AG04449 (cell line): ENCODE measurements at regions not wholly inside any gene's neighbourhood (a gene's known extent, or its start where the extent isn't known, plus 50 kb on each side); places are given as distances from the start of the nearest gene placed in this dataset.

Experiments used
- CTCF ChIA-PET: fragments of 350-600 bp; formaldehyde crosslinking; extraction: SDS; loops from one replicate; lab custom pipeline; 2021; ENCODE audit warnings: antibody characterized with exemption; lab: Yijun Ruan, JAX
- POLR2A ChIA-PET: fragments of 400-600, 350-600 bp; formaldehyde crosslinking; extraction: SDS; loops from one replicate; lab custom pipeline; 2020; ENCODE audit warnings: antibody characterized with exemption, inconsistent platforms; lab: Yijun Ruan, JAX
- DNase-seq: peaks from one replicate; pipeline ENCODE4 v3.0.0-alpha.2; 2010; ENCODE audit warnings: low read depth, low spot score
- H3K4me3 ChIP-seq: 2 replicates; pipeline ENCODE4 v1.5.1; 2011; ENCODE audit warnings: low read depth, mild to moderate bottlenecking, control low read depth, low read length
- TF ChIP-seq, protein P1 (sequence below): IDR thresholded peaks from one replicate; pipeline ENCODE4 v1.5.1; 2011; ENCODE audit warnings: mild to moderate bottlenecking, moderate library complexity, low read length, control low read depth, inconsistent platforms; ENCODE audit not compliant: insufficient read depth; ENCODE audit errors: missing control alignments

DNA sequence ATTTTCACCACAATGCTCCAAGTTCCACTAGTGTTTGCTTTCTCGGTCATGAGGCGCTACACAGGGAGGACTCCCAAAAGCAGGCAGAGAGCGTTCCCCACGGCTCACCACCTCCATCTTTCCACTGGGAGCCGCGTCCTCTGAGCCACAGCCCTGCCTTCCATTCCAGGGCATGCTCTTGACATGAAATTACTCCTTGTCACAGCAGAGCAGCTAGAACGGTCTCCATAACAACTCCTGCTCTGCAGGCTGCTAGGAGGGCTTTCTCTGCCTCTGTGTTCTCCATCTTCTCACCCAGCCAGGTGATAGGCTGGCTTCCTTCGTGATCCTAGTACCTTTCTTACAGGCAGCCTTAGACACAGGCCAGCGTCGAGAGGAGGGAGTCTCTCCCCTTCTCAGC, 171.8 kb upstream of the UBL3 start:
- ChIA-PET CTCF (interaction anchor here (1.3 kb wide), 1 partner anchor 93 kb away, joined by 3 read pairs; no protein-coding TSS in a partner anchor), POLR2A (no interaction called here)
- no peak overlapping the region for H3K4me3 ChIP-seq
- TF ChIP-seq, protein P1, sequence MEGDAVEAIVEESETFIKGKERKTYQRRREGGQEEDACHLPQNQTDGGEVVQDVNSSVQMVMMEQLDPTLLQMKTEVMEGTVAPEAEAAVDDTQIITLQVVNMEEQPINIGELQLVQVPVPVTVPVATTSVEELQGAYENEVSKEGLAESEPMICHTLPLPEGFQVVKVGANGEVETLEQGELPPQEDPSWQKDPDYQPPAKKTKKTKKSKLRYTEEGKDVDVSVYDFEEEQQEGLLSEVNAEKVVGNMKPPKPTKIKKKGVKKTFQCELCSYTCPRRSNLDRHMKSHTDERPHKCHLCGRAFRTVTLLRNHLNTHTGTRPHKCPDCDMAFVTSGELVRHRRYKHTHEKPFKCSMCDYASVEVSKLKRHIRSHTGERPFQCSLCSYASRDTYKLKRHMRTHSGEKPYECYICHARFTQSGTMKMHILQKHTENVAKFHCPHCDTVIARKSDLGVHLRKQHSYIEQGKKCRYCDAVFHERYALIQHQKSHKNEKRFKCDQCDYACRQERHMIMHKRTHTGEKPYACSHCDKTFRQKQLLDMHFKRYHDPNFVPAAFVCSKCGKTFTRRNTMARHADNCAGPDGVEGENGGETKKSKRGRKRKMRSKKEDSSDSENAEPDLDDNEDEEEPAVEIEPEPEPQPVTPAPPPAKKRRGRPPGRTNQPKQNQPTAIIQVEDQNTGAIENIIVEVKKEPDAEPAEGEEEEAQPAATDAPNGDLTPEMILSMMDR, result no peak
- DNase-seq, result no peak

DNA sequence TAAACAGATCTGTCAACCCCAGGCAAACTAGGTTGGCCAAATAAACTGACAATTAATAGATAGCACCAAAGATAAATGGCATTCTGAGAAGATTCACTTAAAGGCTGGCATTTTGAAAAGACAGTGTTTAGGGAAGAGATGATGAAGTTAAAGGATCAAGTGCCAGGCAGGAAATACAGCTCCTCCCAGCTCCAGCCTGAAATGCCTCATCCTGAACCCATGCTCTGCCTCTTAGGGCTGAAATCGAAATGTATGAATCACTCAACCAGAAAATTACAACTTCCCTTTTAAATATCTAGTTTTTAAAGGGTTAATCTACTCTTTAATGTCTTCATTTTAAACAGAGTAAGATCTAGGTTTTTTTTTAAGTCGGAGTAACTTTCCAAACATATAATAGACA, 171.2 kb upstream of the UBL3 start:
- CTCF ChIA-PET, result interaction anchor here (1.0 to 1.3 kb wide), 3 partner anchors 12 to 98 kb away, joined by 3 to 4 read pairs (median 3); no protein-coding TSS in a partner anchor
- no peak for DNase-seq

DNA sequence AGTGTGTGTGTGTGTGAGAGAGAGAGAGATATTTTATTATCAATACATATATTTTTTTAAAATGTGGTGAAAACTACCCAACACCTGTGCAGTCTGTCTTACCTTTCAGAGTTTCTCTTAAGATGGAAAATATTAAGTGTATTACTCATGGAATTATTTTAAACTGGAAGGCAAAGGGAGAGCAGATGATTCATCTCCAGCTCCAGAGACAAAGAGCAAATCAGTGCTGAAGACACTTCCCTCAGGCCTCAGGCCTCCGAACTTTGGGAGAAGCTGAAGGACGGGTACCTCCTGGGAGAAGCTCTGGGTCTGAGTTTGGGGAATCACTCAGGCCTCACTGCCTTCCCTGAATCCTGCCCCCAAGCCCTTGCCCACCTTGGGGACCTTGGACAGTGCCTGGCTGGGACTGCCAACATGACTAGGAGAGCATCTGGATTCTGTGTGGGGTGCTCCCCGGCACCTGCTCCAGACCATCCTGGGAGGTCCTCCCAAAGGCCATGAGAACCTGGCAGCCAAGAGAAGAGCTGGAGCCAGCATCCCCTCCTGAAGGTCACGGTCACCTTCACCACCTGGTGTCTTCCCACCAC, 170.4 kb upstream of the UBL3 start:
- no peak overlapping the region for H3K4me3 ChIP-seq
- ChIA-PET CTCF (interaction anchor here (0.7 to 1.3 kb wide), 4 partner anchors 11 to 97 kb away, joined by 3 to 4 read pairs (median 3); no protein-coding TSS in a partner anchor), POLR2A (no interaction called here)
- no peak for DNase-seq
- TF ChIP-seq, protein P1, result no peak

More for the DNA sequence above, 171.2 kb upstream of the UBL3 start:
- POLR2A ChIA-PET, result no interaction called here
- TF ChIP-seq, protein P1, result no peak
- H3K4me3 ChIP-seq, result no peak overlapping the region

DNA sequence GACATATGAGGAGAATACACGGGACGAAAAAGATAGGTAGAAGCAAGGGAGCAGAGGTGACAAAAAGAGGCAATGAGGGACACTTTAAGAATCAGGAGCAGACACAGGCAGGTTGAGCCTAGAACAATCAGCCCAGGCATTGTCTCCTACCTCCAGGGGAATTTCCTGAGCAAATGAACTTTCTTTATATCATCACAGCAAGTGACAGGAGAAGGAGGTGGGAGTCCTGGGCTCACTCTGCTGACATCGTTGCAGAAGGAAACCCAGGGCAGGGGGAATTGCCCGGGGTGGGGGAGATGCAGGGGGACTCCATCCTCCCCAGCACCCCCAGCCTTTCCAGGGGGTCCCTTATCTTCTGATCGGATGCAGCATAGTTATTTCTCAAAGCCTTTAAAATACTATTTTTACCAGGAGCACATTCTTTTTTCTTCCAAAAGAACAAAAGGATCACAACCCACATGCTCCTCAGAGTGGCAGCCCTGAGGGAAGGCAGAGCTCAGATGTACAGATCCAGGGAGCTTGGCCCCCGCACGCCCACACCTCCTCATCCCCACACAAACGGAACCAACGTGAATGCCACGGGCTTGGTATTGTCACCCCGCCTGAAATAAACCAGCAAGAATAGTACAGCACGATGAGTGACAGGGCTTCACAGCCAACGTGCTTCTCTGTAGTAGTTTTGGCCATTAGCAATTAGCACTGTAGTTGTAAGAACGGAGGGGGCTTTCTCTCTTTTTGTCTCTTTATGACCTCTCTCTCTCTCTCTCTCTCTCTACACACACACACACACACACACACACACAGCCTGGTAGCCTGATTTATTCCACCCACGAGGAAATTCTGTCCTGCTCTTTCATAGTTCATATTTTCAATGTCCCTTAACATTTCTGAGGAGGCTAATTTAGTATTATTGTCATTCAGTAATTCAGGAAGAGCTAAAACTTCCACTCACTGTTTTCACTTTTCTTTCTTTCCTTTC, 169.5 kb upstream of the UBL3 start:
- TF ChIP-seq, protein P1, result no peak
- POLR2A ChIA-PET, result no interaction called here
- CTCF ChIA-PET, result interaction anchor here (0.7 to 1.3 kb wide), 2 partner anchors 11 to 26 kb away, joined by 3 to 4 read pairs; no protein-coding TSS in a partner anchor
- H3K4me3 ChIP-seq, result no peak overlapping the region
- no peak for DNase-seq

DNA sequence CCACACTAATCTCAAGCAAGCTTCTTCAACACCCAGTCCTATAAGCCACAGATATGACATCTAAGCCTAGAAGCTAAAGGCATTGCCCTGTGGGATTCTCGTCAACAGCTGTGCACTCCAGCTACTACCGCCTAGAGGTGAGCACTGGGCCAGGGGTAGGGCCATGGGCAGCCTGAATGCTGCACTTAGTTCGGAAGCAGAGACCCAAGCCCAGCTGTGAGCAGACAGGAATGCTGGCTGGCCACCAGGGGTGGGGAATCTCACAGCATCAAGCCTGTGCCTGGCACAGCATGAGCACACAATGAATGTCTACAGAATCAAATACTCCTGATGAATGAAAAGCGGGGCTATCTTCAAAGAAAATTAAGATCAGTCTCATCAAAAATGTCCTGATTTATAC, 167.5 kb upstream of the UBL3 start:
- H3K4me3 ChIP-seq, result no peak overlapping the region
- ChIA-PET CTCF (interaction anchor here (1.3 to 1.4 kb wide), 2 partner anchors 10 to 14 kb away, joined by 3 read pairs; no protein-coding TSS in a partner anchor), POLR2A (no interaction called here)
- TF ChIP-seq, protein P1, result no peak
- no peak for DNase-seq

DNA sequence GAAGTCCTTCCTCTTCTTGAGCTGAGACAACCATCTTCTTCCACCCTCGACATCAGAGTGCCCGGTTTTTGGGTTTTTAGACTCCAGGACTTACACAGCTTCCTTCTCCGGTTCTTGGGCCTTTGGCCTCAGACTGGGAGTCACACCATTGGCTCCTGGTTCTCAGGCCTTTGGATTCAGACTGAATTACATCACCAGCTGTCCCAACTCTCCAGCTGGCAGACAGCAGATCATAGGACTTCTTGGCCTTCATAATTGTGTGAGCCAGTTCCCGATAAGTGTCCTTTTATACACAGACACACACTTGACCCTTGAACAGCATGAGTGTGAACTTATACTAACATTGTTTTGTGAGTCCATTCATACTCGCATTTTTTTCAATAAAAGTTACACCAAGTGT, 166.0 kb upstream of the UBL3 start:
- no peak for DNase-seq
- TF ChIP-seq, protein P1, result no peak
- no peak overlapping the region for H3K4me3 ChIP-seq
- CTCF ChIA-PET, result no interaction called here
- POLR2A ChIA-PET, result no interaction called here
